ENCODE measurements at regions not wholly inside any gene's neighbourhood (a gene's known extent, or its start where the extent isn't known, plus 50 kb on each side); places are given as distances from the start of the nearest gene placed in this dataset.
"Not testable (repeated sequence)": the region's sequence is repeated elsewhere in the genome, so short reads cannot be mapped to it uniquely, and the experiment has no call there.

GRCh38 chr7:65800890-65801341 is 72.0 kb upstream of the VKORC1L1 start:
- DNase-seq (ENCODE audit: low spot score): no peak

DNA sequence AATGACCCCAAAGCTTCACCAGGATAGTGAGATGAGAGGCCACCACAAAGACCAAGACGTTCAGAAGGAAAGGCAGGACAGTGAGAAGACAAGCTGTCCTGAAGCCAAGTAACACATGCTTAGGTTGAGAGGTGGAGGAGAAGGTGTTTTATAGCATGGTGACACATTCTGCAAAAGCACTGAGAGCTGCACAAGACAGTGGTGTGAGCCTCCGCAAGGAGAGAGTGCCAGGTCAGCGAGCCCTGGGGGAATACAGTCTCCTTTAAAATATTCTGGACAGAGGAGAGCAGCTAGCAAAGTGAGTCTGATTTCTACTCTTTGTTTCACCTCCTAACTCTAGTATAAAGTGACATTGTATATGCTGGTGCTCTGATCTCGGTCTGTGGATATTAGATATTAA is 68.0 kb upstream of the VKORC1L1 start:
- DNase-seq (ENCODE audit: low spot score): no peak

GRCh38 chr7:65807067-65807466 is 65.8 kb upstream of the VKORC1L1 start:
- not testable (repeated sequence) for DNase-seq (ENCODE audit: low spot score)

DNA sequence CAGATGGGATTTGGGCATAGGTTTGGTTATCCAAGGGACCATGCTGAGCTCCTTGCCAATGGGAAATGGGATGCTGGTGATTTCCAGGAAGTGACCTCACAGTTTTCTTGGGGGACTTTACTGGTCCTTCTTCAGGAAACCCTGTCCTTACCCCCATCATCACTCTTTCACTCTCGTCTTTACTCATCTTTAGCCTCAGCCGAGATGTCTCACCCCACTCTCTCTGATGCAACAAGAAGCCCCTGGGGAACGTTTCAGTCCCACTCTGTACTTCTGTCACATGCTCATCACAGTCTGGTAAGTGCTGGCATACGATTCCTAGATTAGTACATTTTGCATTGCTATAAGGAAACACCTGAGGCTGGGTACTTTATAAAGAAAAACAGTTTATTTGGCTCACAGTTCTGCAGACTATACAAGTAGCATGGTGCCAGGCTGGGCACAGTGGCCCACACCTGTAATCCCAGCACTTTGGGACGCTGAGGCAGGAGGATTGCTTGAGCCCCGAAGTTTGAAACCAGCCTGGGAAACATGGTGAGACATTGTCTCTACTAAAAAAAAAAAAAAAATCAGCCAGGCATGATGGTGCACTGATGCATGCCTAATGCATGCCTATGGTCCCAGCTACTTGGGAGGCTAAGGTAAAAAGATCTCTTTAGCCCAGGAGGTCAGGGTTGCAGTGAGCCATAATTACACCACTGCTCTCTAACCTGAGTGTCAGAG is 63.5 kb upstream of the VKORC1L1 start:
- no peak for DNase-seq (ENCODE audit: low spot score)

DNA sequence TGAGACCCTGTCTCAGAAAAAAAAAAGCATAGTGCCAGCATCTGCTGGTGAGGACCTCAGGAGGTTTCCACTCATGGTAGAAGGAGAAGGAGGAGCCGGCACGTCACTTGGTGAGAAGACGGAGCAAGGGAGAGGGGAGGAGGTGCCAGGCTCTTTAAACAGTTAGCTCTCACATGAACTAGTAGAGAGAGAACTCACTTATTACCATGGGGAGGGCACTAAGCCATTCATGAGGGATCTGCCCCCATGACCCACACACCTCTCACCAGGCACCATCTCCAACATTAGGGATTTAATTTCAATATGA is 62.9 kb upstream of the VKORC1L1 start:
- DNase-seq (ENCODE audit: low spot score): no peak

- no peak for DNase-seq (ENCODE audit: low spot score)
These were observed 60.6 kb upstream of the VKORC1L1 start for GRCh38 chr7:65812281-65812680.

DNA sequence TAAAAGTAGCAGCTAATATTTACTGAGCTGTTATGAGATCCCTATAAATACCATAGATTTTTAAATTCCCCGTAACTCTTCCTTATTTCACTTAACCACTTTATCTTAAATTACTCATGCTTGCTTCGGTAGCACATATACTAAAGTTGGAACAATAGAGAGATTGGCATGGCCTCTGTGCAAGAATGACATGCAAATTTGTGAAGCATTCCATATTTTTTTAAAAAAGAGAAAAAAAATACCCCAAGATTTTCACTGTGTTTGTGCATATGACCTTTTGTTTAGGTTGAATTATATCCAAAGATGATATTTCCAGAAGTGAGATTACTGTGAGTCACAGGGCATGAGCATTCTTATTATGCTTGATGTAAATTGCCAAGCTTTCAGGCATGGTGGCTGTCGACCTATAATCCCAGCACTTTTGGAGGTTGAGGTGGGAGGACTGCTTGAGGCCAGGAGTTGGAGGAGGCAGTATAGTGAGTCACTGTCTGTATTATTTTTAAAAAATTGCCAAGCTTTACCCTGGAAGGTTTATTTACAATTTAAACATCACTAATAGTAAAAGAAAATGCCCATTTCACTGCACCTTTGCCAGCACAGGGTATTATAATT is 58.2 kb upstream of the VKORC1L1 start:
- DNase-seq (ENCODE audit: low spot score): not testable (repeated sequence)

GRCh38 chr7:65820287-65820950 is 52.5 kb upstream of the VKORC1L1 start:
- DNase-seq (ENCODE audit: low spot score): no peak
